Heart left ventricle (tissue), 13 donors: ENCODE measurements at regions not wholly inside any gene's neighbourhood (a gene's known extent, or its start where the extent isn't known, plus 50 kb on each side); places are given as distances from the start of the nearest gene placed in this dataset.

Experiments used
- POLR2A ChIP-seq, 2 donors: fragments of 450-650 bp; IDR thresholded peaks; one replicate each; pipeline ENCODE4 v1.6.1; 2017; ENCODE audit warnings: antibody characterized with exemption in 2 of 2, mild to moderate bottlenecking in 2 of 2, moderate library complexity in 2 of 2
- TF ChIP-seq, protein P1 (sequence below), 12 donors: fragments of 200-600 bp; sonication (generic) in 4 of 12; IDR thresholded peaks; one replicate each; pipeline versions ENCODE4 v1.5.0 to v1.8.0; 2018 to 2022; ENCODE audit warnings: antibody characterized with exemption in 12 of 12, mild to moderate bottlenecking in 5 of 12
- donor health status: ischemic (EF 13 %, LVEDD 7.1; RV severe dilation, severe dysfunction).
- donor health status: DM: no; HTN: yes; CAD: no.
- donor health status: DM: no; HTN: no; CAD: no.
- donor health status: ischemic (EF 25% LVEDD 6.9; RV normal size, moderate dysfunction).
- donor health status: ischemic (EF 25% LVEDD 5.7; RV mildly dilated, moderate dysfunction).
- donor health status: ischemic (EF 35%, LVEDD 5.7; RV mildly dilated, moderate dysfunction).
- donor health status: nonischemic (EF 11% LVEDD 7.7; RV severe dilation, severe dysfunction).
- donor health status: DM: yes; HTN: yes; CAD: no.
- donor health status: PGD.
- donor health status: ischemic (EF 29% LVEDD 5.4; RV normal size, mild dysfunction).
- donor health status: nonischemic (EF 23%, LVEDD 6.1; RV moderate dilation, normal function).

DNA sequence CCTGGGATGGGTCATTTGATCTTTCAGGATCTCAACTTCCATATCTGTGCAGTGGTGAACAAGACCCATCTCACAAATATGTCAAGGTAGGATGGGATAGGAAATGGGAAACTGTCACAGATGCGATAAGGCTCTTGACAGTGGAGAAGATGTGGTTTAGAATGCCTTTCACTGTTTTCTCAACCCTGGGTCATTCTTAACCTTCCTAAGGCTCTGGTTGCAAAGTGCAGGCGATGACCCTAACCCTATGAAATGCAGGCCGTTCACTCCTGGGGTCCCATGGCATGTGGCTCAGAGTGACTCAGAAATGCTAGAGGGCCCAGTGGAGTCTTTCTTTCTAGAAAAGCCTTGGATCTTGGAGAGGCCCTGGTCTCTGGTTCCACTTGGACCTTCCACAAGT is 61.7 kb downstream of the FOXA2 start:
- TF ChIP-seq, protein P1, sequence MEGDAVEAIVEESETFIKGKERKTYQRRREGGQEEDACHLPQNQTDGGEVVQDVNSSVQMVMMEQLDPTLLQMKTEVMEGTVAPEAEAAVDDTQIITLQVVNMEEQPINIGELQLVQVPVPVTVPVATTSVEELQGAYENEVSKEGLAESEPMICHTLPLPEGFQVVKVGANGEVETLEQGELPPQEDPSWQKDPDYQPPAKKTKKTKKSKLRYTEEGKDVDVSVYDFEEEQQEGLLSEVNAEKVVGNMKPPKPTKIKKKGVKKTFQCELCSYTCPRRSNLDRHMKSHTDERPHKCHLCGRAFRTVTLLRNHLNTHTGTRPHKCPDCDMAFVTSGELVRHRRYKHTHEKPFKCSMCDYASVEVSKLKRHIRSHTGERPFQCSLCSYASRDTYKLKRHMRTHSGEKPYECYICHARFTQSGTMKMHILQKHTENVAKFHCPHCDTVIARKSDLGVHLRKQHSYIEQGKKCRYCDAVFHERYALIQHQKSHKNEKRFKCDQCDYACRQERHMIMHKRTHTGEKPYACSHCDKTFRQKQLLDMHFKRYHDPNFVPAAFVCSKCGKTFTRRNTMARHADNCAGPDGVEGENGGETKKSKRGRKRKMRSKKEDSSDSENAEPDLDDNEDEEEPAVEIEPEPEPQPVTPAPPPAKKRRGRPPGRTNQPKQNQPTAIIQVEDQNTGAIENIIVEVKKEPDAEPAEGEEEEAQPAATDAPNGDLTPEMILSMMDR (IDR thresholded peaks at IDR 0.05): no peak
- TF ChIP-seq POLR2A (IDR thresholded peaks at IDR 0.05): no peak
